ENCODE measurements at regions not wholly inside any gene's neighbourhood (a gene's known extent, or its start where the extent isn't known, plus 50 kb on each side); places are given as distances from the start of the nearest gene placed in this dataset.

GRCh38 chr11:38416141-38416540, 1818.1 kb upstream of the RAG2 start:
- no peaks in the 10 kb centered on the region for H3K36me3 ChIP-seq
- H3K4me1 ChIP-seq (ENCODE audit: control insufficient read depth in 1 of 2, insufficient read depth in 1 of 2, low read depth in 1 of 2, low read length in 1 of 2), result no peaks in the 10 kb centered on the region
- TF ChIP-seq CTCF (IDR thresholded peaks at IDR 0.05), result no peak
- H3K4me3 ChIP-seq (ENCODE audit: low read depth in 1 of 2, low read length in 1 of 2), result no peak overlapping the region
- no peak overlapping the region for H3K27ac ChIP-seq
- H3K9me3 ChIP-seq, result no peaks in the 10 kb centered on the region
- no peaks in the 10 kb centered on the region for H3K27me3 ChIP-seq

- no peaks in the 10 kb centered on the region for H3K27me3 ChIP-seq
- TF ChIP-seq CTCF (IDR thresholded peaks at IDR 0.05), result no peak
- H3K36me3 ChIP-seq, result no peaks in the 10 kb centered on the region
- no peaks in the 10 kb centered on the region for H3K4me1 ChIP-seq (ENCODE audit: control insufficient read depth in 1 of 2, insufficient read depth in 1 of 2, low read depth in 1 of 2, low read length in 1 of 2)
- H3K27ac ChIP-seq, result no peak overlapping the region
- H3K9me3 ChIP-seq, result no peaks in the 10 kb centered on the region
- H3K4me3 ChIP-seq (ENCODE audit: low read depth in 1 of 2, low read length in 1 of 2), result no peak overlapping the region
These were observed 1813.1 kb upstream of the RAG2 start for GRCh38 chr11:38411149-38411548.

DNA sequence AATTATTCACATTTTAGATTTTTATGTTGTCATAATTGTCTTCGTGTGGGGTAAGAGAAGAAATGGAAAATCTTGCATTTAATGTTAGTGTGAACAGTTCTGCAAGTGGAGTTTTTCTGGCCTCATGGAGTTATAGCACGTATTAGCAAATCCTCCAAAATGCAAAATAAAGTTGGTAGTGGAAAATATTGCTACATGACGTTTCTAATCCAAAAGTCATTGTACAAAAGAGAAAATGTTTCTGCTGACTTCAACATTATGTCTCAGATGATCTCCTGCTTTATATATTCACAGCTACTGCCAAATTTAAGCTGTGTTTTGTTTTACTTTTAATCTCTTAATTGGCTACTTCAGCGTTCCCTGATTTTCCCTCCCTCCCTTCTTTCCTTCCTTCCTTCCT, 1804.0 kb upstream of the RAG2 start:
- Histone ChIP-seq H3K27me3 (no peaks in the 10 kb centered on the region), H3K9me3 (no peaks in the 10 kb centered on the region), H3K36me3 (no peaks in the 10 kb centered on the region), H3K4me1 (ENCODE audit: control insufficient read depth in 1 of 2, insufficient read depth in 1 of 2, low read depth in 1 of 2, low read length in 1 of 2) (no peaks in the 10 kb centered on the region), H3K27ac (no peak overlapping the region), H3K4me3 (ENCODE audit: low read depth in 1 of 2, low read length in 1 of 2) (no peak overlapping the region)
- no peak for TF ChIP-seq CTCF (IDR thresholded peaks at IDR 0.05)

- Histone ChIP-seq H3K9me3 (no peaks in the 10 kb centered on the region), H3K36me3 (no peaks in the 10 kb centered on the region), H3K27me3 (no peaks in the 10 kb centered on the region), H3K4me1 (ENCODE audit: control insufficient read depth in 1 of 2, insufficient read depth in 1 of 2, low read depth in 1 of 2, low read length in 1 of 2) (no peaks in the 10 kb centered on the region), H3K4me3 (ENCODE audit: low read depth in 1 of 2, low read length in 1 of 2) (no peak overlapping the region), H3K27ac (no peak overlapping the region)
- TF ChIP-seq CTCF (IDR thresholded peaks at IDR 0.05), result no peak
These were observed 1794.1 kb upstream of the RAG2 start for GRCh38 chr11:38392176-38392575.

GRCh38 chr11:38384568-38384967, 1786.5 kb upstream of the RAG2 start:
- TF ChIP-seq CTCF (IDR thresholded peaks at IDR 0.05), result no peak
- no peak overlapping the region for H3K27ac ChIP-seq
- H3K4me1 ChIP-seq (ENCODE audit: control insufficient read depth in 1 of 2, insufficient read depth in 1 of 2, low read depth in 1 of 2, low read length in 1 of 2), result no peaks in the 10 kb centered on the region
- no peaks in the 10 kb centered on the region for H3K36me3 ChIP-seq
- no peaks in the 10 kb centered on the region for H3K9me3 ChIP-seq
- no peak overlapping the region for H3K4me3 ChIP-seq (ENCODE audit: low read depth in 1 of 2, low read length in 1 of 2)
- no peaks in the 10 kb centered on the region for H3K27me3 ChIP-seq

DNA sequence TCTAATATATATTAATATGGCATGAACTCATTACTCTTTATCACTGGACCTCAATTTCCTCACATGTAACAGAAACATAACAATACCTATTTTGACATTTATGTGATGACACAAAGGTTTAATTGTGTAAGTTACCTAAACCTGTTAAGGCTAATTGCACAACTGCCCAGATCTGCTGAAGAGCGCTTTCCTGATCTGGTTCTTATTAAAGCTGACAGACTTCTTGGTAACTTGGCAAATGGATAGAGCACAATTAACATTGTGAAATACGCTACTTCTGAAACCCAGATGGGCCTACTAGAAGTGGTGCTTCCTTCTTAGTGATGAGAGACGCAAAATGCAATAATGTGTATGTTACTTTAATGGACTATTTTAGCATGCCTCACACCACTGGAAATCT, 1767.2 kb upstream of the RAG2 start:
- H3K4me3 ChIP-seq (ENCODE audit: low read depth in 1 of 2, low read length in 1 of 2), result no peak overlapping the region
- no peaks in the 10 kb centered on the region for H3K36me3 ChIP-seq
- no peak for TF ChIP-seq CTCF (IDR thresholded peaks at IDR 0.05)
- no peaks in the 10 kb centered on the region for H3K27me3 ChIP-seq
- H3K4me1 ChIP-seq (ENCODE audit: control insufficient read depth in 1 of 2, insufficient read depth in 1 of 2, low read depth in 1 of 2, low read length in 1 of 2), result no peaks in the 10 kb centered on the region
- no peaks in the 10 kb centered on the region for H3K9me3 ChIP-seq
- H3K27ac ChIP-seq, result no peak overlapping the region

Measured in neutrophil (primary cell).